ENCODE measurements at regions not wholly inside any gene's neighbourhood (a gene's known extent, or its start where the extent isn't known, plus 50 kb on each side); places are given as distances from the start of the nearest gene placed in this dataset.
"Not testable (repeated sequence)": the region's sequence is repeated elsewhere in the genome, so short reads cannot be mapped to it uniquely, and the experiment has no call there.

- Histone ChIP-seq H3K9ac (ENCODE audit: low read depth, low read length) (no peak overlapping the region), H3K4me1 (ENCODE audit: insufficient read depth, low read length) (peaks cover 4% of the 10 kb centered on the region; the same call in 1 of the 2 replicates), H3K36me3 (ENCODE audit: insufficient read depth, low read length) (peaks cover 4% of the 10 kb centered on the region; the same call in 1 of the 2 replicates), H3K9me3 (ENCODE audit: control insufficient read depth, insufficient read depth, low read length) (no peaks in the 10 kb centered on the region)
These were observed 154.2 kb downstream of the KCNJ12 start for GRCh38 chr17:21530311-21530710.

- no peaks in the 10 kb centered on the region for H3K9me3 ChIP-seq (ENCODE audit: control insufficient read depth, insufficient read depth, low read length)
- H3K4me1 ChIP-seq (ENCODE audit: insufficient read depth, low read length) = peaks cover 4% of the 10 kb centered on the region; the same call in 1 of the 2 replicates
- H3K9ac ChIP-seq (ENCODE audit: low read depth, low read length) = no peak overlapping the region
- H3K36me3 ChIP-seq (ENCODE audit: insufficient read depth, low read length) = peaks cover 4% of the 10 kb centered on the region; the same call in 1 of the 2 replicates
These were observed 154.7 kb downstream of the KCNJ12 start for GRCh38 chr17:21530841-21531240.

- Histone ChIP-seq H3K36me3 (ENCODE audit: insufficient read depth, low read length) (peaks cover 4% of the 10 kb centered on the region; the same call in 1 of the 2 replicates), H3K9ac (ENCODE audit: low read depth, low read length) (no peak overlapping the region), H3K9me3 (ENCODE audit: control insufficient read depth, insufficient read depth, low read length) (no peaks in the 10 kb centered on the region), H3K4me1 (ENCODE audit: insufficient read depth, low read length) (peaks cover 1% of the 10 kb centered on the region; the same call in 1 of the 2 replicates)
These were observed 156.7 kb downstream of the KCNJ12 start for GRCh38 chr17:21532763-21533385.

GRCh38 chr17:21535686-21536375, 156.5 kb upstream of the KCNJ18 start:
- H3K4me1 ChIP-seq (ENCODE audit: insufficient read depth, low read length) = no peaks in the 10 kb centered on the region
- no peaks in the 10 kb centered on the region; the same call in 1 of the 2 replicates for H3K9me3 ChIP-seq (ENCODE audit: control insufficient read depth, insufficient read depth, low read length)
- no peak overlapping the region for H3K9ac ChIP-seq (ENCODE audit: low read depth, low read length)
- peaks cover 4% of the 10 kb centered on the region; the same call in 1 of the 2 replicates for H3K36me3 ChIP-seq (ENCODE audit: insufficient read depth, low read length)

GRCh38 chr17:21537302-21537701, 155.0 kb upstream of the KCNJ18 start:
- Histone ChIP-seq H3K4me1 (ENCODE audit: insufficient read depth, low read length) (no peaks in the 10 kb centered on the region), H3K9ac (ENCODE audit: low read depth, low read length) (no peak overlapping the region), H3K9me3 (ENCODE audit: control insufficient read depth, insufficient read depth, low read length) (no peaks in the 10 kb centered on the region; the same call in 1 of the 2 replicates), H3K36me3 (ENCODE audit: insufficient read depth, low read length) (peaks cover 4% of the 10 kb centered on the region; the same call in 1 of the 2 replicates)

GRCh38 chr17:21538615-21539014, 153.7 kb upstream of the KCNJ18 start:
- Histone ChIP-seq H3K4me1 (ENCODE audit: insufficient read depth, low read length) (no peaks in the 10 kb centered on the region), H3K36me3 (ENCODE audit: insufficient read depth, low read length) (peaks cover 4% of the 10 kb centered on the region), H3K9me3 (ENCODE audit: control insufficient read depth, insufficient read depth, low read length) (no peaks in the 10 kb centered on the region; the same call in 1 of the 2 replicates), H3K9ac (ENCODE audit: low read depth, low read length) (no peak overlapping the region)

GRCh38 chr17:21539146-21539545, 153.2 kb upstream of the KCNJ18 start:
- H3K9me3 ChIP-seq (ENCODE audit: control insufficient read depth, insufficient read depth, low read length) = no peaks in the 10 kb centered on the region; the same call in 1 of the 2 replicates
- no peak overlapping the region for H3K9ac ChIP-seq (ENCODE audit: low read depth, low read length)
- peaks cover 4% of the 10 kb centered on the region; the same call in 1 of the 2 replicates for H3K36me3 ChIP-seq (ENCODE audit: insufficient read depth, low read length)
- no peaks in the 10 kb centered on the region for H3K4me1 ChIP-seq (ENCODE audit: insufficient read depth, low read length)

- Histone ChIP-seq H3K9me3 (ENCODE audit: control insufficient read depth, insufficient read depth, low read length) (no peaks in the 10 kb centered on the region; the same call in 1 of the 2 replicates), H3K9ac (ENCODE audit: low read depth, low read length) (no peak overlapping the region), H3K36me3 (ENCODE audit: insufficient read depth, low read length) (no peaks in the 10 kb centered on the region; the same call in 1 of the 2 replicates), H3K4me1 (ENCODE audit: insufficient read depth, low read length) (no peaks in the 10 kb centered on the region)
These were observed 151.8 kb upstream of the KCNJ18 start for GRCh38 chr17:21540502-21540901.

GRCh38 chr17:21542070-21542469, 150.3 kb upstream of the KCNJ18 start:
- H3K9me3 ChIP-seq (ENCODE audit: control insufficient read depth, insufficient read depth, low read length) = no peaks in the 10 kb centered on the region; the same call in 1 of the 2 replicates
- H3K4me1 ChIP-seq (ENCODE audit: insufficient read depth, low read length) = no peaks in the 10 kb centered on the region
- no peaks in the 10 kb centered on the region; the same call in 1 of the 2 replicates for H3K36me3 ChIP-seq (ENCODE audit: insufficient read depth, low read length)
- no peak overlapping the region for H3K9ac ChIP-seq (ENCODE audit: low read depth, low read length)

GRCh38 chr17:21542991-21543390, 149.3 kb upstream of the KCNJ18 start:
- H3K4me1 ChIP-seq (ENCODE audit: insufficient read depth, low read length) = no peaks in the 10 kb centered on the region
- no peaks in the 10 kb centered on the region; the same call in 1 of the 2 replicates for H3K9me3 ChIP-seq (ENCODE audit: control insufficient read depth, insufficient read depth, low read length)
- H3K9ac ChIP-seq (ENCODE audit: low read depth, low read length) = no peak overlapping the region
- H3K36me3 ChIP-seq (ENCODE audit: insufficient read depth, low read length) = no peaks in the 10 kb centered on the region; the same call in 1 of the 2 replicates

GRCh38 chr17:21545064-21545463, 147.3 kb upstream of the KCNJ18 start:
- no peaks in the 10 kb centered on the region; the same call in 1 of the 2 replicates for H3K4me1 ChIP-seq (ENCODE audit: insufficient read depth, low read length)
- no peaks in the 10 kb centered on the region; the same call in 1 of the 2 replicates for H3K36me3 ChIP-seq (ENCODE audit: insufficient read depth, low read length)
- no peaks in the 10 kb centered on the region for H3K9me3 ChIP-seq (ENCODE audit: control insufficient read depth, insufficient read depth, low read length)
- no peak overlapping the region for H3K9ac ChIP-seq (ENCODE audit: low read depth, low read length)

- Histone ChIP-seq H3K4me1 (ENCODE audit: insufficient read depth, low read length) (peaks cover 4% of the 10 kb centered on the region; the same call in 1 of the 2 replicates), H3K36me3 (ENCODE audit: insufficient read depth, low read length) (no peaks in the 10 kb centered on the region; the same call in 1 of the 2 replicates), H3K9ac (ENCODE audit: low read depth, low read length) (no peak overlapping the region), H3K9me3 (ENCODE audit: control insufficient read depth, insufficient read depth, low read length) (no peaks in the 10 kb centered on the region)
These were observed 144.1 kb upstream of the KCNJ18 start for GRCh38 chr17:21548236-21548635.

GRCh38 chr17:21549107-21549687, 143.1 kb upstream of the KCNJ18 start:
- Histone ChIP-seq H3K36me3 (ENCODE audit: insufficient read depth, low read length) (no peaks in the 10 kb centered on the region), H3K4me1 (ENCODE audit: insufficient read depth, low read length) (peaks cover 4% of the 10 kb centered on the region; the same call in 1 of the 2 replicates), H3K9me3 (ENCODE audit: control insufficient read depth, insufficient read depth, low read length) (no peaks in the 10 kb centered on the region), H3K9ac (ENCODE audit: low read depth, low read length) (no peak overlapping the region)

- peak overlapping the region; percentile 89; the same call in 1 of the 2 replicates for H3K9ac ChIP-seq (ENCODE audit: low read depth, low read length)
- not testable (repeated sequence) for H3K9me3 ChIP-seq (ENCODE audit: control insufficient read depth, insufficient read depth, low read length)
These were observed 142.3 kb upstream of the KCNJ18 start for GRCh38 chr17:21550031-21550430.

More at GRCh38 chr17:21550031-21550430, 142.3 kb upstream of the KCNJ18 start:
- not testable (repeated sequence) for H3K36me3 ChIP-seq (ENCODE audit: insufficient read depth, low read length); H3K4me1 ChIP-seq (ENCODE audit: insufficient read depth, low read length)

Measured in ES-I3 (cell line).